BLaER1 treated with 17β-estradiol and CSF1 and Interleukin-3, amounts not matched to agents 10 nM and 100 nM (cell line): ENCODE measurements at regions not wholly inside any gene's neighbourhood (a gene's known extent, or its start where the extent isn't known, plus 50 kb on each side); places are given as distances from the start of the nearest gene placed in this dataset.

Experiments used
- H3K27ac ChIP-seq, 11 experiments: shearing (Covaris generic); formaldehyde crosslinking; 2 replicates each; pipeline ENCODE4 v1.8.1; 2022
- H3K27me3 ChIP-seq, 11 experiments: shearing (Covaris generic); formaldehyde crosslinking; 2 replicates each; pipeline ENCODE4 v1.8.1; 2022
- H3K36me3 ChIP-seq, 11 experiments: shearing (Covaris generic); formaldehyde crosslinking; 2 replicates each; pipeline ENCODE4 v1.8.1; 2022
- H3K4me1 ChIP-seq, 10 experiments: shearing (Covaris generic); formaldehyde crosslinking; 2 replicates each; pipeline ENCODE4 v1.8.1; 2022
- H3K4me2 ChIP-seq, 11 experiments: shearing (Covaris generic); formaldehyde crosslinking; 2 replicates each; pipeline ENCODE4 v1.8.1; 2022
- H3K4me3 ChIP-seq, 10 experiments: shearing (Covaris generic); formaldehyde crosslinking; 2 replicates each; pipeline ENCODE4 v1.8.1; 2022
- H3K9ac ChIP-seq, 11 experiments: shearing (Covaris generic); formaldehyde crosslinking; 2 replicates each; pipeline ENCODE4 v1.8.1; 2022
- H3K9me3 ChIP-seq, 11 experiments: shearing (Covaris generic); formaldehyde crosslinking; replicated peaks in 1 of 11; 2 replicates each; pipeline ENCODE4 v1.8.1; 2022
- H4K20me1 ChIP-seq, 11 experiments: shearing (Covaris generic); formaldehyde crosslinking; 2 replicates each; pipeline ENCODE4 v1.8.1; 2022
- Cebpa-rat ChIP-seq, 11 experiments: shearing (Covaris generic); IDR thresholded peaks; 2 replicates each; pipeline ENCODE4 v1.8.1; 2022

DNA sequence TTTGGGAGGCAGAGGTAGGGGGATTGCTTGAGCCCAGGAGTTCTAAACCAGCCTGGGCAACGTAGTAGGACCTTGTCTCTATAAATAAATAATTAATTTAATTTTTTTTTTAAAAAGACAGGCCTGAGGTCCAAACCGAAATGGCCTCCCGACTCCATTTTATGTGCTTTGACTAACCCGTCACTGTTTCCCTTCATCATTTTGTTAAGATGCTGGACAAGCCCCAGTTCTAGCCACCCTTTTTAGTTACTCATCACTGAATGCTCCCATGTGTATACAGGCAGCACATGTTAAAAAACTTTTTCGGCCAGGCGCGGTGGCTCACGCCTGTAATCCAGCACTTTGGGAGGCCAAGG is 83.6 kb upstream of the RESF1 start:
- Histone ChIP-seq H3K9me3 (peaks cover 80 to 100% (median 97%) of the 10 kb centered on the region in 11 experiments), H4K20me1 (no peaks in the 10 kb centered on the region), H3K4me3 (peak overlapping the region in 2 of 10 experiments; percentile 23 to 28; a peak in 4 of 20 replicates), H3K27me3 (no peaks in the 10 kb centered on the region), H3K27ac (peak overlapping the region; percentile 54 to 86 (median 81)), H3K4me1 (peaks cover 22 to 37% (median 25%) of the 10 kb centered on the region in 10 experiments), H3K4me2 (peak overlapping the region; percentile 8 to 56 (median 49); a peak in 21 of 22 replicates), H3K9ac (peak overlapping the region in 10 of 11 experiments; percentile 43 to 71 (median 57); a peak in 13 of 22 replicates), H3K36me3 (peaks cover 0 to 6% (median 0%) of the 10 kb centered on the region in 11 experiments; a peak in 6 of 22 replicates)
- no peak for TF ChIP-seq Cebpa-rat (IDR thresholded peaks at IDR 0.05)

DNA sequence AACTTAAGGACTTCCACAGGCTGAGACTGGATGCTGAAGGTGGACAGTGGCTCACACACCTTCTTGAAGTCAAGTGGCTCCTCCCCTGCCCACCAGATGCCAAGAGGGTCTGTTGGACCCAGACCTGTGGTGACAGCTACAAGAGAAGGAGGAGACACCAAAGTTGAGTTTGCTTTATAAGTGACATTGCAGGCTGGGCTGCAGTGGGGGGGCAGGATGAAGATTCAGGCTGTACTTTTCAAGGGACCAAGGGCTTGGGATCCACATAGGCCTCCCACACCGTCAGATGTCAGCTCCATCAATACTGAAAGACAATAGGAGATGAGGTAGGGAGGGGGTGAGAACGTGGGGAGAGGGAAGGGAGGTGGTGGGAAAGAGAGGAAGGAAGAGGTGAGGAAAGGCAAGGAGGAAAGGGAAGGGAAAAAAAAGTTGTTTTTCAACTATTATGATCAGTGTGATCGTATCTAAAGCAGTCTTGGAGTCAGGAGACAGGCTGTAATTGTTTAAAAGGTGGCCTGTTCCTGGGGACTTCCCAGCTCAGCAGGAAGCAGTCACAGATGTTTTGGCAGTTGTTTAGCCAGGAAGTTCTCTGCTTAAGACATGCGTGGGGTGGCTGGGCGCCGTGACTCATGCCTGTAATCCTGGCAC is 84.1 kb upstream of the RESF1 start:
- TF ChIP-seq Cebpa-rat (IDR thresholded peaks at IDR 0.05), result no peak
- H3K9me3 ChIP-seq, result peaks cover 75 to 99% (median 92%) of the 10 kb centered on the region in 11 experiments
- H3K27ac ChIP-seq, result peak overlapping the region; percentile 54 to 86 (median 81)
- H3K36me3 ChIP-seq, result peaks cover 0 to 6% (median 0%) of the 10 kb centered on the region in 11 experiments; a peak in 6 of 22 replicates
- H4K20me1 ChIP-seq, result no peaks in the 10 kb centered on the region
- no peaks in the 10 kb centered on the region for H3K27me3 ChIP-seq
- H3K4me1 ChIP-seq, result peaks cover 22 to 37% (median 25%) of the 10 kb centered on the region in 10 experiments
- peak overlapping the region in 10 of 11 experiments; percentile 43 to 71 (median 57); a peak in 19 of 22 replicates for H3K9ac ChIP-seq
- peak overlapping the region; percentile 8 to 56 (median 49) for H3K4me2 ChIP-seq
- H3K4me3 ChIP-seq, result peak overlapping the region in 2 of 10 experiments; percentile 23 to 29; a peak in 5 of 20 replicates

DNA sequence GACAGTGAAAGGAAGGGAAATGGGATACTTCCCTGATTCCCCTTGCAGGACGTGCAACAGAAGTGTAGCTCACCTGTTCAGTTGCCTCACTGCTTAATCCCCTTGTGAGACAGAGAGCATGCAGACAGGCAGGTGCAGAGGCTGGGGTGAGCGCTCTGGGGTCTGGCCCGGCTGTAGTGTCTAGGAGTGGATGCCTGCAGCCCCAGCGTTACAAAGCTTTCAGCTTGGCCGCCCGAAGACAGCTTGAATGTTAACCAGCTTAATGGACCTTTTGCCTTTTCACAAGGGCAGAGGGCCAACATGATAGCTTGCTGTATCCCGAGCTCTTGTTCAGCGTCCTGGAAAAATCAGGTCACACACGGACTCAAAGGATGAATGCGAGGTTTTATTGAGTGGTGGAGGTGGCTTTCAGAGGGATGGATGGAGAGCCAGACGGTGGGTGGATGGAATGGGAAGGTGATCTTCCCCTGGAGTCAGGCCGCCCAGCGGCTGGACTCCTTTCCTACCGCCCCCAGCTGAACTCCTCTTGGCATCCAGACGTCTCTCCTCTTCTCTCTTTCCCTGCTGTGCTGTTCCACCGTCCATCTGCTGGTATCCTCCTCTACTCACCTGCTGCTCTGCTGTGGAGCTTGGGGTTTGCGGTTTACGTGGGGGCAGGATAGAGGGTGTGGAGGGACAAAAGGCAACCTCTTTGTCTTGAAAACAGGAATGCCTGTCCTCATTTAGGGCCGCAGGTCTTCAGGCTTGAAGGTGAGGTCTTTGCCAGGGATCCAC is 86.2 kb upstream of the RESF1 start:
- no peak for TF ChIP-seq Cebpa-rat (IDR thresholded peaks at IDR 0.05)

DNA sequence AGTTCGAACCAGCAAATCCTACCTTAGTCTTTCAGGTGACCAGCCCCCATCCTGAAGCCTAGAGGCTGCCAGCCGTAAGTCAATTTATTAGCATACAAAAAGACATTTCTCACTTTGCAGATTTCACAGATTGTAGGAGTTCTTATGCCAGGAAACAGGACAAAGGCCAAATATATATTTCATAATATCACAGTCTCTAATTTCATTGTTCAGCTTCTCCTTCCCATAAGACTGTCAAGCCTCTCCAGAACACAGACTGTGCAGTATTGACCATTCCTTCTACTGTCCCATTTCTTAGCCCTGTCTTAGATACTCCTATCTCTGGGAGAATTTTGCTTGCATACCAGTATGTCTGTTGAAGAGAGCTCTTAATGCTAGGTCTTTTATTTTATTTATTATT is 89.2 kb upstream of the RESF1 start:
- H3K36me3 ChIP-seq, result peaks cover 0 to 6% (median 0%) of the 10 kb centered on the region in 11 experiments; a peak in 4 of 22 replicates
- no peak for TF ChIP-seq Cebpa-rat (IDR thresholded peaks at IDR 0.05)
- peaks cover 3 to 8% (median 5%) of the 10 kb centered on the region in 10 experiments for H3K4me1 ChIP-seq
- H3K4me3 ChIP-seq, result no peak overlapping the region
- H3K27me3 ChIP-seq, result no peaks in the 10 kb centered on the region
- no peak overlapping the region for H3K9ac ChIP-seq
- no peak overlapping the region for H3K4me2 ChIP-seq
- H3K27ac ChIP-seq, result no peak overlapping the region
- H3K9me3 ChIP-seq, result peaks cover 38 to 99% (median 56%) of the 10 kb centered on the region in 11 experiments
- no peaks in the 10 kb centered on the region for H4K20me1 ChIP-seq

More for the DNA sequence above, 86.2 kb upstream of the RESF1 start:
- H3K9me3 ChIP-seq, result peaks cover 62 to 99% (median 72%) of the 10 kb centered on the region in 11 experiments
- no peaks in the 10 kb centered on the region for H3K27me3 ChIP-seq
- H3K27ac ChIP-seq, result peak overlapping the region in 1 of 11 experiments; percentile 5; a peak in 1 of 22 replicates
- peaks cover 22 to 36% (median 25%) of the 10 kb centered on the region in 10 experiments for H3K4me1 ChIP-seq
- H3K4me3 ChIP-seq, result peak overlapping the region in 1 of 10 experiments; percentile 11; a peak in 1 of 20 replicates
- no peak overlapping the region for H3K4me2 ChIP-seq
- no peaks in the 10 kb centered on the region for H4K20me1 ChIP-seq
- H3K9ac ChIP-seq, result no peak overlapping the region
- peaks cover 0 to 6% (median 0%) of the 10 kb centered on the region in 11 experiments; a peak in 5 of 22 replicates for H3K36me3 ChIP-seq

DNA sequence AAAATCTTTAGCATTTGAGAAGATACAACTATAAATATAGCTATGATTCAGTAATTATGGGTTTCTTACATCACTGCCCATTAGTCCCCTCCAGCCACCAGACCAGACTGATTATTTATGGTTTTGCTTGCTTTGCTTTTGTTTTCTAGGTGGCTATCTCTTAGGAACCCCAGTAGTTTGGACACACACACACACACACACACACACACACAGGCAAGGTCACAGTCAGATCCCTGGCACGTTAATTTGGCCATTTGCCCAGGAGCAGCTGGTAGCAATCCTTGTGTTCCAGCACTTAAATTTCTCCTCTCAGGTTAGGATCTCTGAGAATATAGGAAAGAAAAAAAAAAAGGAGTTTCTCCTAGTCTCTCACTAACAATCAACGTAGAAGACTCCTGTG is 90.2 kb upstream of the RESF1 start:
- Histone ChIP-seq H3K4me3 (no peak overlapping the region), H4K20me1 (no peaks in the 10 kb centered on the region), H3K9me3 (peaks cover 37 to 99% (median 53%) of the 10 kb centered on the region in 11 experiments), H3K4me2 (no peak overlapping the region), H3K4me1 (no peaks in the 10 kb centered on the region), H3K27me3 (no peaks in the 10 kb centered on the region), H3K27ac (0 out of 22 replicates have a peak overlapping the region, but pooled peaks of 1 of the 11 experiments have one; percentile 9), H3K36me3 (peaks cover 0 to 6% (median 0%) of the 10 kb centered on the region in 11 experiments; a peak in 4 of 22 replicates), H3K9ac (no peak overlapping the region)
- TF ChIP-seq Cebpa-rat (IDR thresholded peaks at IDR 0.05), result no peak

DNA sequence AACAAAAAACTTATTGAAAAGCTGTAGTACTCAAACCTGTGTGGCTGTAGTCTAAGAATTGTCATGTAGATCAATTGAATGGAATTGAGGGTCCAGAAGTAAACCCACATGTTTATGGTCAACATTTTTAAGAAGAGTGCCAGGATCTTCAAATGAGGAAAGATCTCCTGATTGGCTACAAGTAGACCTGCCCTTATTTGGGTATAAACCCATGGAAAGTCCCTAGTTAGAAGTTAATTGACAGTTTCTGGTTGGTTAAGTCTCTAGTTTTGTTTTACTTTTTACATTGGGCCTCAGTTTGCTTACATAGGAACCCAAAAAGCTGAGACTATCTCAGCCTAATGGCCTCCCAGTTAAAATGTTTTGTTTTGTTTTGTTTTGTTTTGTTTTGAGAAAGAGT is 91.9 kb upstream of the RESF1 start:
- H3K4me2 ChIP-seq, result no peak overlapping the region

DNA sequence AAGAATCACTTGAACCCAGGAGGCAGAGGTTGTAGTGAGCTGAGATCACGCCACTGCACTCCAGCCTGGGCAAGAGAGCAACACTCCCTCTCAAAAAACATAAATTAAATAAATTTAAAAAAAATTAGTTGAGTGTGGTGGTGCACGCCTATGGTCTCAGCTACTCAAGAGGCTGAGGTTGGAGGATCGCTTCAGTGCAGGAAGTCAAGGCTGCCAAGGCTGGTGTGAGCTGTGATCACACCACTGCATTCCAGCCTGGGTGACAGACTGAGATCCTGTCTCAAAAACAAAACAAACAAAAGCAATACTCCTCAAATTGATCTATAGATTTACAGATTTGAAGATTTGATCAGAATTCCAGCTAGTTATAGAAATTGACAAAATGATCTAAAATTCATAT is 92.7 kb upstream of the RESF1 start:
- H3K4me3 ChIP-seq, result no peak overlapping the region

More for the DNA sequence above, 91.9 kb upstream of the RESF1 start:
- no peaks in the 10 kb centered on the region; a peak in 1 of 22 replicates for H3K36me3 ChIP-seq
- no peak overlapping the region for H3K4me3 ChIP-seq
- H4K20me1 ChIP-seq, result no peaks in the 10 kb centered on the region
- peaks cover 32 to 99% (median 50%) of the 10 kb centered on the region in 11 experiments for H3K9me3 ChIP-seq
- no peak overlapping the region for H3K9ac ChIP-seq
- H3K27me3 ChIP-seq, result no peaks in the 10 kb centered on the region
- no peak overlapping the region for H3K27ac ChIP-seq
- no peaks in the 10 kb centered on the region for H3K4me1 ChIP-seq
- TF ChIP-seq Cebpa-rat (IDR thresholded peaks at IDR 0.05), result no peak

DNA sequence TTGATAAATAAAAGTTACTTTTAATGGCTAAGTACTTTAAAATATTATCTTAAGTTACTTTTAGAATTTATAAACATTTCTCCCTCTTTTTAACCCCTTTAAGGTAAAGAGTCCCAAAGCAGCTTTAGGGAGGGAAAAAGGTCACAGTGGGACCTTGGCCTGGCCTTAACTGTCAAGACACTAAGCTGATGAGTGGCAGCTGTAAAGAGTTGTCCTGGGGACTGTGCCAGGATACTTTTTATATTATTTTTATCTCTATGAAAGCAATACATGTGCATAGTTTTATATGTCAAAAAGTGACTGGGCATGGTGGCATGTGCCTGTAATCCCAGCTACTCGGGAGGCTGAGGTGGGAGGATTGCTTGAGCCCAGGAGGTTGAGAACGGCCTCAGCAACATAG is 94.2 kb upstream of the RESF1 start:
- no peak overlapping the region for H3K9ac ChIP-seq
- no peaks in the 10 kb centered on the region for H4K20me1 ChIP-seq
- H3K27me3 ChIP-seq, result no peaks in the 10 kb centered on the region
- no peaks in the 10 kb centered on the region for H3K36me3 ChIP-seq
- no peak for TF ChIP-seq Cebpa-rat (IDR thresholded peaks at IDR 0.05)
- no peak overlapping the region for H3K4me2 ChIP-seq
- no peak overlapping the region for H3K27ac ChIP-seq
- H3K4me3 ChIP-seq, result no peak overlapping the region
- H3K9me3 ChIP-seq, result peaks cover 27 to 100% (median 47%) of the 10 kb centered on the region in 11 experiments; a peak in 20 of 22 replicates
- peaks cover 0 to 8% (median 0%) of the 10 kb centered on the region in 10 experiments; a peak in 3 of 20 replicates for H3K4me1 ChIP-seq

More for the DNA sequence above, 92.7 kb upstream of the RESF1 start:
- Histone ChIP-seq H3K9me3 (peaks cover 29 to 99% (median 44%) of the 10 kb centered on the region in 11 experiments), H3K27me3 (no peaks in the 10 kb centered on the region), H4K20me1 (no peaks in the 10 kb centered on the region), H3K4me1 (no peaks in the 10 kb centered on the region), H3K36me3 (no peaks in the 10 kb centered on the region; a peak in 1 of 22 replicates), H3K27ac (no peak overlapping the region), H3K4me2 (no peak overlapping the region), H3K9ac (no peak overlapping the region)
- no peak for TF ChIP-seq Cebpa-rat (IDR thresholded peaks at IDR 0.05)

DNA sequence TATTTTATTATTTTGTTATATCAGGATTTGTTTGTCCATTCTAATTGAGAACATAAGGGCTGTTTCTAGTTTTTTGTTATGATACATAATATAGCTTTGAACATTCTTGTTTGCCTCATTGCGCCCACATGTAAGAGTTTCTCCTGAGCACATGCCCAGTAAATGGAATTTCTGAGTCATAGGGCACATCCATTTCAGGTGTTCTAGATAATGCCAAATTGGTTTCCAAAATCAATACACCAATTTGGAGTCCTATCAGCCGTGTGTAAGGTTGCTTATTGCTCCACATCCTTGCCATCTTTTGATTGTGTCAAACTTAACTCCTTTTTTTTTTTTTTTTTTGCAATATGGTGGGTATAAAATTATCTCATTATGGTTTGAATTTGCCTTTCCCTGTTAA is 97.9 kb upstream of the RESF1 start:
- H3K4me3 ChIP-seq, result no peak overlapping the region
- TF ChIP-seq Cebpa-rat (IDR thresholded peaks at IDR 0.05), result no peak
- H3K9ac ChIP-seq, result no peak overlapping the region
- no peaks in the 10 kb centered on the region for H4K20me1 ChIP-seq
- no peaks in the 10 kb centered on the region for H3K27me3 ChIP-seq
- H3K4me2 ChIP-seq, result no peak overlapping the region
- H3K4me1 ChIP-seq, result peaks cover 0 to 18% (median 0%) of the 10 kb centered on the region in 10 experiments; a peak in 4 of 20 replicates
- H3K36me3 ChIP-seq, result peaks cover 0 to 14% (median 0%) of the 10 kb centered on the region in 11 experiments; a peak in 1 of 22 replicates
- peaks cover 56 to 100% (median 77%) of the 10 kb centered on the region in 11 experiments for H3K9me3 ChIP-seq
- H3K27ac ChIP-seq, result no peak overlapping the region
